ENCODE measurements at regions not wholly inside any gene's neighbourhood (a gene's known extent, or its start where the extent isn't known, plus 50 kb on each side); places are given as distances from the start of the nearest gene placed in this dataset.

GRCh38 chr17:72542317-72542716, 421.5 kb downstream of the SOX9 start:
- no peaks in the 10 kb centered on the region for H3K9me3 Mint-ChIP-seq
- no peak overlapping the region for H3K4me3 Mint-ChIP-seq
- no peak for TF ChIP-seq CTCF (IDR thresholded peaks at IDR 0.05)
- no peak overlapping the region for H3K4me3 ChIP-seq (ENCODE audit: low read length)
- no peak overlapping the region for H3K27ac Mint-ChIP-seq
- peaks cover 3% of the 10 kb centered on the region for H3K4me1 ChIP-seq (ENCODE audit: insufficient read depth, low read length)
- ATAC-seq (ENCODE audit: poor library complexity) (no peak), DNase-seq (no peak)
- H3K27me3 ChIP-seq (ENCODE audit: control insufficient read depth in 1 of 2, insufficient read depth in 2 of 2, low read length in 2 of 2): peaks cover 9 to 13% of the 10 kb centered on the region in 2 experiments
- no peaks in the 10 kb centered on the region for H3K36me3 Mint-ChIP-seq (ENCODE audit: low read depth)
- no peaks in the 10 kb centered on the region for H3K9me3 ChIP-seq (ENCODE audit: control insufficient read depth in 1 of 2, insufficient read depth in 1 of 2, low read length in 2 of 2)
- ChIA-PET POLR2A (no interaction called here), CTCF (no interaction called here)
- H3K27ac ChIP-seq (ENCODE audit: low read depth in 1 of 2, low read length in 2 of 2): no peak overlapping the region
- peaks cover 40% of the 10 kb centered on the region for H3K27me3 Mint-ChIP-seq
- peaks cover 4% of the 10 kb centered on the region for H3K4me1 Mint-ChIP-seq (ENCODE audit: low read depth)
- intact Hi-C loops (cut with DNase I, micrococcal nuclease): loop anchor here in 1 of 2 experiments (5.0 kb wide), 1 partner anchor 1905 kb away; no protein-coding TSS in a partner anchor
- H3K36me3 ChIP-seq (ENCODE audit: insufficient read depth, low read length): no peaks in the 10 kb centered on the region

GRCh38 chr17:72545766-72546165, 424.9 kb downstream of the SOX9 start:
- Mint-ChIP-seq H3K27ac (no peak overlapping the region), H3K4me3 (no peak overlapping the region), H3K36me3 (ENCODE audit: low read depth) (no peaks in the 10 kb centered on the region), H3K9me3 (no peaks in the 10 kb centered on the region), H3K27me3 (peaks cover 27% of the 10 kb centered on the region), H3K4me1 (ENCODE audit: low read depth) (no peaks in the 10 kb centered on the region)
- no peak overlapping the region for H3K4me3 ChIP-seq (ENCODE audit: low read length)
- ATAC-seq (ENCODE audit: poor library complexity): no peak
- no peaks in the 10 kb centered on the region for H3K4me1 ChIP-seq (ENCODE audit: insufficient read depth, low read length)
- no peak overlapping the region for H3K27ac ChIP-seq (ENCODE audit: low read depth in 1 of 2, low read length in 2 of 2)
- peaks cover 0 to 9% of the 10 kb centered on the region in 2 experiments for H3K27me3 ChIP-seq (ENCODE audit: control insufficient read depth in 1 of 2, insufficient read depth in 2 of 2, low read length in 2 of 2)
- ChIA-PET CTCF (no interaction called here), POLR2A (no interaction called here)
- DNase-seq: no peak
- H3K36me3 ChIP-seq (ENCODE audit: insufficient read depth, low read length): no peaks in the 10 kb centered on the region
- no peak for TF ChIP-seq CTCF (IDR thresholded peaks at IDR 0.05)
- intact Hi-C loops (cut with DNase I, micrococcal nuclease): no loop called here
- no peaks in the 10 kb centered on the region for H3K9me3 ChIP-seq (ENCODE audit: control insufficient read depth in 1 of 2, insufficient read depth in 1 of 2, low read length in 2 of 2)

GRCh38 chr17:72553051-72553755, 432.4 kb downstream of the SOX9 start:
- ATAC-seq (ENCODE audit: poor library complexity): no peak
- Mint-ChIP-seq H3K36me3 (ENCODE audit: low read depth) (no peaks in the 10 kb centered on the region), H3K27me3 (no peaks in the 10 kb centered on the region), H3K9me3 (no peaks in the 10 kb centered on the region), H3K4me3 (no peak overlapping the region), H3K4me1 (ENCODE audit: low read depth) (no peaks in the 10 kb centered on the region), H3K27ac (no peak overlapping the region)
- H3K36me3 ChIP-seq (ENCODE audit: insufficient read depth, low read length): no peaks in the 10 kb centered on the region
- no peaks in the 10 kb centered on the region for H3K4me1 ChIP-seq (ENCODE audit: insufficient read depth, low read length)
- no peaks in the 10 kb centered on the region for H3K27me3 ChIP-seq (ENCODE audit: control insufficient read depth in 1 of 2, insufficient read depth in 2 of 2, low read length in 2 of 2)
- no peaks in the 10 kb centered on the region for H3K9me3 ChIP-seq (ENCODE audit: control insufficient read depth in 1 of 2, insufficient read depth in 1 of 2, low read length in 2 of 2)
- CTCF ChIA-PET: no interaction called here
- H3K27ac ChIP-seq (ENCODE audit: low read depth in 1 of 2, low read length in 2 of 2): no peak overlapping the region
- intact Hi-C loops (cut with DNase I, micrococcal nuclease): no loop called here
- DNase-seq: no peak
- H3K4me3 ChIP-seq (ENCODE audit: low read length): no peak overlapping the region
- POLR2A ChIA-PET: no interaction called here
- no peak for TF ChIP-seq CTCF (IDR thresholded peaks at IDR 0.05)

Data from CD4-positive, alpha-beta T cell (primary cell).